Activated naive CD8-positive, alpha-beta T cell treated with anti-CD3 and anti-CD28 coated beads, Interleukin-2, amount 50 U/mL, for 24 hours (primary cell): ENCODE measurements at regions not wholly inside any gene's neighbourhood (a gene's known extent, or its start where the extent isn't known, plus 50 kb on each side); places are given as distances from the start of the nearest gene placed in this dataset.
"Not testable (repeated sequence)": the region's sequence is repeated elsewhere in the genome, so short reads cannot be mapped to it uniquely, and the experiment has no call there.

ENCODE experiments used
- ATAC-seq: fragments of 150-1000 bp; cut with Tn5 transposase; one replicate; pipeline ENCODE4 v1.10.0; 2021
- DNase-seq: peaks from one replicate; pipeline ENCODE4 v3.0.0; 2021
- H3K27ac Mint-ChIP-seq: one replicate; pipeline ENCODE4 v1.8.0; 2021; ENCODE audit warnings: mild to moderate bottlenecking, mixed read lengths
- H3K27me3 Mint-ChIP-seq: one replicate; pipeline ENCODE4 v1.8.0; 2021; ENCODE audit warnings: mixed read lengths
- H3K36me3 Mint-ChIP-seq: one replicate; pipeline ENCODE4 v1.8.0; 2021; ENCODE audit warnings: low read depth, mixed read lengths
- H3K4me1 Mint-ChIP-seq: one replicate; pipeline ENCODE4 v1.8.0; 2021; ENCODE audit warnings: mixed read lengths
- H3K4me3 Mint-ChIP-seq: one replicate; pipeline ENCODE4 v1.8.0; 2021; ENCODE audit warnings: mild to moderate bottlenecking, moderate library complexity, mixed read lengths
- H3K9me3 Mint-ChIP-seq: one replicate; pipeline ENCODE4 v1.8.0; 2021; ENCODE audit warnings: mixed read lengths

DNA sequence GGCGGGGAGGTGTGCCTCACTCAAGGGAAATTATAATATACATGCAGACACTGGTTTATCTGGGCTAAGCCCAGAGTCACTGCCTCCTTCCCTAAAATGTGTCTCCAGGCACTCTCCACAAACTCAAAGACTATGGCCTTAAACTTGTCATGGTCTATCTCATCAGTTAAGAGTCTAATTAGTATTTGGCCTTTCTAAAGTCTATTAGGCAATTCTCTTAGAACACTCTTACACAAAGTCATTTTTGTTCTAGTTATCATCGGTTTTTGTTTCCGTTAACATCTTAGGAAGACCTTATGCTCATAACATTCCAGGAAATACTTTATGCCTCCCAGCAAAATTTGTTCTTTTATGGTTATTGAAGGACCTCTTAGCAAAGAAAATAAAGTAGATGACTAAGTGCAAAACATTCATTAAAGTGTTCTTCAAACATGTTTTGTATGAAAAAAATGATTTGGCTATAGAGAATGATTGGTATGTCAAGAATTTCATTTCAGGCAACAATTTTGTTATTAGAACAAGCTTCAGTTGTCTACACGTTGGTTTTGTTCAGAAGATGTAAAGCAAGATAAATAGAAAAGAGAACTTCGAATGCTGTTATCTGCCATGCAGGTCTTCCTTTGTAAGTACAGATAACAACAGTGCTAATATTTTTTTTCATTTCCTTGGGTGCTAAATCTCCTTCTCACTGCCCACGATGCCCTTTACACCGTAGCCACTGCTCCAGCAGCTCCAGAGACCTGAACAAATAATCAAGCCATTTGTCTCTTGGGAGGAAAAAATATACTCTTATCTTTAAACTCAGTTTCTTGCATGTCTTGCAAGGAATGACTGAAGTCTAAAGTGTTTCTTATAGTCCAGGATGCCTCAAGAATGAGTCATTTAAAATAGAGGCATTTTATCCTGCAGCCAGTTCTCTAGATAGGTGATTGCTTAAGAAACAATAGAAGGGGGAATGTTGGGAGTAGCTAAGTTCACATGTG, 170.4 kb downstream of the HTR1B start:
- DNase-seq, result no peak
- Mint-ChIP-seq H3K4me3 (no peak overlapping the region), H3K4me1 (no peaks in the 10 kb centered on the region), H3K27ac (no peak overlapping the region), H3K27me3 (no peaks in the 10 kb centered on the region), H3K9me3 (peaks cover 3% of the 10 kb centered on the region), H3K36me3 (no peaks in the 10 kb centered on the region)
- ATAC-seq, result no peak

DNA sequence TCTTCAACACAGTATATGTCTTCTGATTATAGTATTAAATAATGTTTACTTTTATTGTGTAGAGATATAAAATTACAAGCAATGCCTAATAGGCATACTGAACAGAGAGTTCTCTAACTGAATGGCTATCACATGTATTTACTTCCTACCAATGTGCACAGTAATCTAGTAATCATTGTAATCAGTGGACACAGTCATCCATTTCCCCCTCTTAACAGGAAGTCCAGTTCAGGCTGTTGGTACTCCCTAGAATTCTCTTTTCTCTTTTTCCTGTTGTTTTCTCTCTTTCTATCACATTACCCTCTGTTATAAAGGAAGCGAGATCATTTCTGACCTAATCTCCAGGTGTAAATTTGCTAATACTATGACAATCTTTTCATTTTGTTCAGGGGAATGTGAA, 172.5 kb downstream of the HTR1B start:
- no peak for ATAC-seq
- Mint-ChIP-seq H3K4me3 (no peak overlapping the region), H3K4me1 (no peaks in the 10 kb centered on the region), H3K27ac (no peak overlapping the region), H3K27me3 (no peaks in the 10 kb centered on the region), H3K9me3 (peaks cover 10% of the 10 kb centered on the region), H3K36me3 (no peaks in the 10 kb centered on the region)
- no peak for DNase-seq

DNA sequence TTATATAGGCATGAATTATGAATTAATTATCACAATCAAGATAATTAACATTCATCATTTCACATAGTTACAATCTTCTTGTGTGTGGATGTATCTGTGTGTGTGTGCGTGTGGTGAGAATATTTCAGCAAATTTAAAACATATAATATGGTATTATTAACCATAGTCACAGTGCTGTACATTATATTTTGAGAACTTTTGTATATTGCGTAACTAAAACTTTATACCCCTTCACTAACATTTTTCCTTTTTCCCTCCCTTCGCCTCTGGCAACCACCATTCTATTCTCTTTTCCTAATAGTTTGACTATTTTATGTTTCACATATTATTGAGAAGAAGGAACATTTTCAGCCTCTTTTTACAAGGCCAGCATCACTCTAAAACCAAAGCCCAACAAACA, 176.8 kb downstream of the HTR1B start:
- ATAC-seq (no peak), DNase-seq (no peak)
- no peak overlapping the region for H3K27ac Mint-ChIP-seq
- no peaks in the 10 kb centered on the region for H3K36me3 Mint-ChIP-seq
- H3K9me3 Mint-ChIP-seq, result peaks cover 10% of the 10 kb centered on the region
- no peak overlapping the region for H3K4me3 Mint-ChIP-seq
- H3K27me3 Mint-ChIP-seq, result no peaks in the 10 kb centered on the region
- no peaks in the 10 kb centered on the region for H3K4me1 Mint-ChIP-seq

DNA sequence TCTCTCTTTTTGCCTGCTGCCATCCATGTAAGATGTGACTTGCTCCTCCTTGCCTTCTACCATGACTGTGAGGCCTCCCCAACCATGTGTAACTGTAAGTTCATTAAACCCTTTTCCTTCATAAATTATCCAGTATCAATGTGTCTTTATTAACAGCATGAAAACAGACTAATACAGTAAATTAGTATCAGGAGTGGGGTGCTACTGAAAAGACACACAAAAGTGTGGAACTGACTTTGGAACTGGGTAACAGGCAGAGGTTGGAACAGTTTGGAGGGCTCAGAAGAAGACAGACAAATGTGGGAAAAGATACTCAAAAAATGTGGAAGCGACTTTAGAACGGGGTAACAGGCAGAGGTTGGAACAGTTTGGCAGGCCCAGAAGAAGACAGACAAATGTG, 189.4 kb downstream of the HTR1B start:
- ATAC-seq (no peak), DNase-seq (no peak)
- no peaks in the 10 kb centered on the region for H3K36me3 Mint-ChIP-seq
- no peaks in the 10 kb centered on the region for H3K27me3 Mint-ChIP-seq
- H3K27ac Mint-ChIP-seq, result no peak overlapping the region
- H3K9me3 Mint-ChIP-seq, result peaks cover 14% of the 10 kb centered on the region
- no peak overlapping the region for H3K4me3 Mint-ChIP-seq
- H3K4me1 Mint-ChIP-seq, result no peaks in the 10 kb centered on the region

DNA sequence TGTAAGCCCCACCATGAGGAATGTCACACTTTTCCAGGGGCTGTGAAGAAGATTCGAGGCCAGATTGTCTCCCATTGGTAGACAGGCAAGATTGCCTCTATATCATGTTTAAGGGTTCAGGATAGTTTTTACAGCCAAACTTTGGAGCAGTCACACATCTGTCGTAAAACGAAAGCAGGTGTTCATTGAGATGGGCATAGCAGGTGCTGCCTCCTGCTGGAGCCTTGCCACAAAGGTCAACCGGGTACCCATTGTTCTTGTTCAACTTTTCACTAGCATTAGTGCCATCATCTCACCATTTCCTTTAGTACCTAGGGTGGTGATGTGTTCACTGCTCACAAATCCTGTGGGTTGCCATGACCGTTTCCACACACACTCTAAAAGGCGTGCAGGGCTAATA, 198.3 kb downstream of the HTR1B start:
- H3K4me1 Mint-ChIP-seq, result no peaks in the 10 kb centered on the region
- DNase-seq, result no peak
- H3K4me3 Mint-ChIP-seq, result no peak overlapping the region
- peaks cover 4% of the 10 kb centered on the region for H3K9me3 Mint-ChIP-seq
- no peaks in the 10 kb centered on the region for H3K27me3 Mint-ChIP-seq
- H3K36me3 Mint-ChIP-seq, result no peaks in the 10 kb centered on the region
- H3K27ac Mint-ChIP-seq, result no peak overlapping the region
- no peak for ATAC-seq

DNA sequence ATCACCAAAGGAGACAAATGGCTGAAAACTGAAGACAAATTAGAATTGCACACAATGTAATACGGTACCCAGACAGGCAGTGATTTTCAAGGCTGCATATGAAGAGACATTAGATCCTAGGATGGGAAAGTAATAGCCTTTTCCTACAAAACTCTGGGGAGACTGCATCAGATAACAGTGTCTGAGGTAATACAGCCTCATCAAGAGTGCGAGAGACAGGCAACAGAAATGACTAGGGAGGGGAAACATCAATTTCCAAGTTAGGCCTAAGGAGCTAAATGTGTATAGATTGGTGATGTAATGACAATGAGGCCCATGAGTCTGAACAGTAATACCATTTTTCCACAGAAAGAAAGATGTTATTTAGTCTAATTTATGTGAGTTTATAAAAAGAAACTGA, 200.3 kb downstream of the HTR1B start:
- no peaks in the 10 kb centered on the region for H3K27me3 Mint-ChIP-seq
- DNase-seq, result no peak

DNA sequence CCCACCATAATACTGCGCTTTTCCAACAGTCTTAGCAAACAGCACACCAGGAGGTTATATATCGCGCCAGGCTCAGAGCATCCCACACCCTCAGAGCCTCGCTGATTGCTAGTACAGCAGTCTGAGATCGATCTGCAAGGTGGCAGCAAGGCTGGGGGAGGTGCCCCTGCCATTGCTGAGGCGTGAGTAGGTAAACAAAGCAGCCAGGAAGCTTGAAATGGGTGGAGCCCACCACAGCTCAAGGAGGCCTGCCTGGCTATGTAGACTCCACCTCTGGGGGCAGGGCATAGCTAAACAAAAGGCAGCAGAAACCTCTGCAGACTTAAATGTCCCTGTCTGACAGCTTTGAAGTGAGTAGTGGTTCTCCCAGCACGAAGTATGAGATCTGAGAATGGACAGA, 211.5 kb downstream of the HTR1B start:
- H3K27me3 Mint-ChIP-seq, H3K9me3 Mint-ChIP-seq, H3K27ac Mint-ChIP-seq, H3K36me3 Mint-ChIP-seq, DNase-seq, H3K4me1 Mint-ChIP-seq, ATAC-seq, H3K4me3 Mint-ChIP-seq: not testable (repeated sequence)

More for the DNA sequence above, 200.3 kb downstream of the HTR1B start:
- no peak overlapping the region for H3K27ac Mint-ChIP-seq
- no peak for ATAC-seq
- H3K4me1 Mint-ChIP-seq, result no peaks in the 10 kb centered on the region
- H3K36me3 Mint-ChIP-seq, result no peaks in the 10 kb centered on the region
- H3K9me3 Mint-ChIP-seq, result no peaks in the 10 kb centered on the region
- no peak overlapping the region for H3K4me3 Mint-ChIP-seq

DNA sequence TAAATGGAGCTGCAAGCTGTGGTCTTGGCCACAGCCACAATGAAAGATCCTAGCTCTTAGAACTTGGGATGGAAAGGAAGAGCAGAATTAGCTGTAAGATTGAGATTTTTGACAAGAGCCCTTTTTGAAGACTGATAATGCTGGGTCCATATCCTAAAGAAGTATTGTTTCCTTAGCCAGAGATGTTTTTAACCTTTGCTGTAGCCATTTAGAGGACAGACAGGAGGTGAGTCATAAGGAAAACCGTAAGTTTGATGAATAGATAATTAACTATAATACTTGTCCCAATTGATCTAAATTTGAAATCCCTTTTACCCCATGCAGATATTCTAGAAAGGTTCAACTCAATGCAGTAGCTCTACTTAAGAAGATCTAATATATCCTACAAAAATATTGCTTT, 213.7 kb downstream of the HTR1B start:
- Mint-ChIP-seq H3K4me3 (no peak overlapping the region), H3K27me3 (no peaks in the 10 kb centered on the region), H3K36me3 (no peaks in the 10 kb centered on the region), H3K4me1 (no peaks in the 10 kb centered on the region), H3K27ac (no peak overlapping the region), H3K9me3 (peaks cover 6% of the 10 kb centered on the region)
- ATAC-seq (no peak), DNase-seq (no peak)

DNA sequence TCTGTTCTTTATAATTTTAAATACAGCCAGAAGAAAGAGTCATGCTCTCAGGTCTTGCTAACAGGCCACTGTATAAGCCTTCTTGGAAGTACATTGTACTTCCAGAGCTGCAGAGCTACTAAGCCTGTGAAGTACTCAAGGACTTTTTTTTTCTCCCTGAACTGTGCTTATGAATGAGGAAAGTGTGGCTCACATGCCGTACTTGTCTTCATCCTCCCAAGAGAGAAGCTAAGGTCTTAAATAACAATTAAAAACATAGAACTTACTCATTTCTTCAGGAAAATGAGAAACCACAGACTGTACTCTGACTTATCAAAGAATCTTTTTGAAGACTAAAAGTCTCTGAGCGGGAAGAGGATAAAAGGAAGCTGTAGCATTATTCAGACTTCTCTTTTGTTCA, 218.3 kb downstream of the HTR1B start:
- Mint-ChIP-seq H3K27ac (no peak overlapping the region), H3K4me3 (no peak overlapping the region), H3K27me3 (no peaks in the 10 kb centered on the region), H3K4me1 (no peaks in the 10 kb centered on the region), H3K36me3 (no peaks in the 10 kb centered on the region), H3K9me3 (no peaks in the 10 kb centered on the region)
- DNase-seq, result no peak
- ATAC-seq, result no peak

DNA sequence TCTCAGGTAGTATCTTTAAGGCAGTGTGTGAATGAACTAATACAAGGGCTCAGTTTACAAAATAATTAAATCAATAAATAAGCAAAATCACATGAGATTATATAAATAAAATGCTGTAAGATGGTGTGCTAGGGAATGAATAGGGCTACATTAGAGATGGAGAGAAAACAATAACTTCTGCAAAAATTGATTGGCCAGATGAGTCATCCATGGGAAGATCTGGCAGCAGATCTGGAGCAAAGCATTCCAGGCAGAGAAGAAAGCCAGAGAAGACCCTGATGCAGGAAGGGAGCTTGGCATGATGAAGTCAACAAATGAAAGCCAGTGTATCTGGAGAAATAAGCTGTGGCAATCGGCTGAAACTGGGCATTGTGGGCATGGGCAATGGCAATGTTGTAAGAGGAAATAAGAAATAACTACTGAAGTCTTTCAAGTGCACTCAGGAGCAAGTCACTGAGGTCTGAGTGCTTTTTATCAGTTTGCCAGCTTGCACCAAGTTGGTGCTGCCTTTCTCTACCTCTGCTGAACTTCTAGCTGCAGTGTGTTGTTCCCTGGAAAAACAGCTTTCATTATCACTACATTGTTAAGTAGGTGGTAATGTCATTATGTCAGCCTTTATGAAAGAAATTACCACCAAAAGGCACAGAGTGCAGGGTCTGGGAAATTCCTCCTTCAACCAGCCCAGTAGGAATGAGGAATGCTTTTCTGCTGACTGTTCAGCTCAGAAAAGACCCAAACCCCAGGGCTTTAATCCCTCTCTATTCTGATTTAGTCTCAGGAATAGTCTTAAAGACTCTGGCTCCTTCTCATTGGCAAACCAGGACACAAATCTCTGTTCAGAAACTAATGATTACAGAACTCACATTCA, 231.6 kb downstream of the HTR1B start:
- Mint-ChIP-seq H3K27ac (no peak overlapping the region), H3K4me3 (no peak overlapping the region), H3K27me3 (no peaks in the 10 kb centered on the region), H3K4me1 (no peaks in the 10 kb centered on the region), H3K9me3 (no peaks in the 10 kb centered on the region), H3K36me3 (no peaks in the 10 kb centered on the region)
- no peak for ATAC-seq
- no peak for DNase-seq

DNA sequence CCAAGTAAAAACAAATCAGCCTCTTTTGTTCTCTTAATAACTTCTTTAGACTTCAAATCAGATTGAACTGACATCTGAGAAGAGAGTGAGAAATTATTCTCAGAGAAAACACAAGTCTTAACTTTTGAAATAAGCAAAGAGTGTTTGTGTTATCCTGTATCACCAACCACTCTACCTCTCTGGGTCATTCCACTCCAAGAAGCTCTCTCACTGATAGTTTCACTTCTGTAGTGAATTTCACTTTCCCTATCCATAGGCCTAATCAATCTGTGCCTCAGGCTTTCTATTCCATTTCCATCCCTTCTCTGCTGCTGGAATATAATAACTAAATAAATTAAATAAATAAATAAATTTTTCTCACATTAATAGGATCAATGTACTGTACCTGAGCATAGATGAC, 235.0 kb downstream of the HTR1B start:
- ATAC-seq (no peak), DNase-seq (no peak)
- H3K27me3 Mint-ChIP-seq, result no peaks in the 10 kb centered on the region
- H3K9me3 Mint-ChIP-seq, result peaks cover 7% of the 10 kb centered on the region
- no peaks in the 10 kb centered on the region for H3K4me1 Mint-ChIP-seq
- no peak overlapping the region for H3K4me3 Mint-ChIP-seq
- H3K27ac Mint-ChIP-seq, result no peak overlapping the region
- no peaks in the 10 kb centered on the region for H3K36me3 Mint-ChIP-seq

DNA sequence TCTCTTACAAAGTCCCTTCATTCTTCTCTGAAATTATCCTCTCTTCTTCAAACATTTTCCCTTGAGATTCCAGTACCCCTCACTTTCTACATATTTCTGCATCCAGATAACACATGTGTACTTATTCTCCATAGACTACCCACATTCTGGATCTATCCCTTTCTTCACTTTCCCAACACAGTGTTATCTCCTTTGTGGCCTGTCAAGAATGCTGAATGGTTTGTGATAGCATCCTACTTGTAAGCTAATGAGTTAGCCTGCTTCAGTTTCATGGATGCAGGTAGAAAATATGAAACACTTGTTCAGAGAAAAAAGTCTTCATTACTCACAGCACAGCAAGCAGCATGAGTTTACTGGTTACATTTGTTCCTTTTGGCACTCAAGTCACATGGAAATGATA, 245.4 kb downstream of the HTR1B start:
- Mint-ChIP-seq H3K36me3 (no peaks in the 10 kb centered on the region), H3K27ac (no peak overlapping the region), H3K9me3 (peaks cover 11% of the 10 kb centered on the region), H3K4me1 (no peaks in the 10 kb centered on the region), H3K4me3 (no peak overlapping the region), H3K27me3 (no peaks in the 10 kb centered on the region)
- ATAC-seq, result no peak
- no peak for DNase-seq

DNA sequence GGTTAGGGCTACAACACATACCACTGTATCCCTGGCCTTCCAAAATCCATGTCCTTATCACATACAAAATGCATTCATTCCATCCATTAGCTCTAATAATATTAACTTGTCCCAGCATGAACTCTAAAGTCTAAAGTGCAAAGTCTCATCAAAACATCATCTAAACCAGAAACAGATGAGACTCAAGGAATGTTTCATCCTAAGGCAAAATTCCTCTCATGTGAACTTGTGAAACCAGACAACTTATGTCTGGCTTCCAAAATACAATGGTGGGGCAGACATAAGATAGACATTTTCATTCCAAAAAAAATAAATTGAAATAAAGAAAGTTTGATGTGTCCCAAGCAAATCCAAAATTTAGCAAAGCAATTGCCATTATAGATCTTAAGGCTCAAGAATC, 257.4 kb downstream of the HTR1B start:
- H3K27ac Mint-ChIP-seq, result no peak overlapping the region
- no peaks in the 10 kb centered on the region for H3K4me1 Mint-ChIP-seq
- no peak for DNase-seq
- no peak for ATAC-seq
- H3K36me3 Mint-ChIP-seq, result no peaks in the 10 kb centered on the region
- no peaks in the 10 kb centered on the region for H3K9me3 Mint-ChIP-seq
- no peak overlapping the region for H3K4me3 Mint-ChIP-seq
- H3K27me3 Mint-ChIP-seq, result no peaks in the 10 kb centered on the region

DNA sequence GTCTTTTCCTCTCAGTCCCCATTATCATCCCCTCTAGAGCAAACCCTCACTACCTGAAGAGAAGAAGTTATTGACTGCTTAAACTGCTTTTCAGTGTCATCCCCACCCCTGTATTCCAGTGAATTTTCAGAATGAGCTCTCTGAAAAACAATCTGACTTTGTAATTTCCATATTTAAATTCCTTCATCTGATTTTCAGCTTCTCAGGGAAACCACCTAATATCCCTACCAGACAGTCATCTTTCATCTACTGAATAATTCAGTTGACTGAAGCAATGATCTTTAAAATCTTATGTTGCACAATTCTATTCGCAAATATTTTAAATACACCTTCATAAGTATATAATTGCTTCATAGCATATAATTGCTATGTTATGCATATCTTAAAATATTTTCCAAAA, 258.7 kb downstream of the HTR1B start:
- Mint-ChIP-seq H3K27me3 (no peaks in the 10 kb centered on the region), H3K36me3 (no peaks in the 10 kb centered on the region), H3K4me3 (no peak overlapping the region), H3K27ac (no peak overlapping the region), H3K9me3 (peaks cover under 1% of the 10 kb centered on the region), H3K4me1 (no peaks in the 10 kb centered on the region)
- no peak for DNase-seq
- no peak for ATAC-seq

DNA sequence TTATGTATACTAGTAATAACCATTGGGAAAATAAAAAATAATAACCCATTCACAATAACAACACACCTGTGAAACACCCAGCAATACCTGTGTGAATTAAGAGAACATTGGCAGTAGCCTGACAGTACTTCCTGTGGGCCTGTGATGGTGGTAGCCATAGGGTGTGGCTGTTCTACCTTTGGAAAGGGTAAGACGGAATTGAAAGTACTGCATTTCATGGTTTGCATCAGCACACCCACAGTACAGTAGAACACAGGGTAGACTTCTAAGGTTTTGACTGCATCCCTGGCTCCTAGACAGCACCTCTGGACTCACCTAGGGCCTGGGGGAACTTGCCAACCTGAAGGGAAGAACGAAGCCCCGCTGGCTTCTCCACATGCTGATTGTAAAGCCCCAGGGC, 279.8 kb downstream of the HTR1B start:
- no peaks in the 10 kb centered on the region for H3K4me1 Mint-ChIP-seq
- no peaks in the 10 kb centered on the region for H3K27me3 Mint-ChIP-seq
- DNase-seq (no peak), ATAC-seq (no peak)
- no peak overlapping the region for H3K27ac Mint-ChIP-seq
- no peak overlapping the region for H3K4me3 Mint-ChIP-seq
- H3K9me3 Mint-ChIP-seq, result peaks cover 15% of the 10 kb centered on the region
- H3K36me3 Mint-ChIP-seq, result no peaks in the 10 kb centered on the region
